HEK293 (cell line): ENCODE measurements at regions not wholly inside any gene's neighbourhood (a gene's known extent, or its start where the extent isn't known, plus 50 kb on each side); places are given as distances from the start of the nearest gene placed in this dataset.

ENCODE experiments used
- CTCF ChIA-PET: fragments of 350-600 bp; formaldehyde crosslinking; extraction: SDS; loops from one replicate; lab custom pipeline; 2021; ENCODE audit warnings: antibody characterized with exemption; lab: Yijun Ruan, JAX
- POLR2A ChIA-PET: fragments of 300-600 bp; formaldehyde crosslinking; extraction: SDS; loops from one replicate; lab custom pipeline; 2020; ENCODE audit warnings: antibody characterized with exemption, inconsistent platforms; lab: Yijun Ruan, JAX
- H3K27ac ChIP-seq: fragments of 200-500 bp; sonication (Bioruptor generic); 2 replicates; pipeline ENCODE4 v1.5.1; 2014; ENCODE audit warnings: low read depth, low read length, control low read depth, inconsistent platforms; ENCODE audit errors: extremely low read depth
- H3K36me3 ChIP-seq, 2 experiments: fragments of 200-500 bp in 1 of 2; sonication (Bioruptor generic) in 1 of 2; 1 replicate in 1 of 2; 2 replicates in 1 of 2; pipeline ENCODE4 v1.5.1; 2014 to 2017; ENCODE audit warnings: inconsistent platforms in 2 of 2, low read length in 2 of 2; ENCODE audit not compliant: control insufficient read depth in 2 of 2, insufficient read depth in 1 of 2
- H3K4me1 ChIP-seq: fragments of 200-500 bp; sonication (Bioruptor generic); 2 replicates; pipeline ENCODE4 v1.5.1; 2014; ENCODE audit warnings: mild to moderate bottlenecking, low read length, inconsistent platforms; ENCODE audit not compliant: control insufficient read depth, insufficient read depth
- H3K4me3 ChIP-seq: 2 replicates; pipeline ENCODE4 v1.5.1; 2011; ENCODE audit warnings: low read depth, mild to moderate bottlenecking, control low read depth, low read length, moderate library complexity
- H3K9me3 ChIP-seq: fragments of 200-500 bp; sonication (Bioruptor generic); 2 replicates; pipeline ENCODE4 v1.5.1; 2014; ENCODE audit warnings: low read depth, low read length, inconsistent platforms; ENCODE audit not compliant: control insufficient read depth, insufficient read depth
- GLI4 ChIP-seq: fragments of 450-650 bp; formaldehyde crosslinking; IDR thresholded peaks from 2 replicates; pipeline ENCODE4 v1.5.1; 2016; ENCODE audit warnings: missing biosample characterization, missing genetic modification characterization
- IKZF3 ChIP-seq: fragments of 450-650 bp; IDR thresholded peaks from 2 replicates; pipeline ENCODE4 v1.5.0; 2018; ENCODE audit warnings: missing biosample characterization, mild to moderate bottlenecking, missing genetic modification characterization, moderate library complexity
- KLF1 ChIP-seq: fragments of 450-650 bp; formaldehyde crosslinking; IDR thresholded peaks from 2 replicates; pipeline ENCODE4 v1.5.1; 2016; ENCODE audit warnings: missing biosample characterization, missing genetic modification characterization
- TCF7L2 ChIP-seq: IDR thresholded peaks from 2 replicates; pipeline ENCODE4 v1.6.1; 2011; ENCODE audit warnings: low read depth, mild to moderate bottlenecking, inconsistent platforms, low read length, moderate library complexity, borderline replicate concordance
- TRIM28 ChIP-seq: IDR thresholded peaks from 2 replicates; pipeline ENCODE4 v1.6.1; 2011; ENCODE audit warnings: low read length, control low read depth, borderline replicate concordance
- ZBTB20 ChIP-seq: fragments of 450-650 bp; formaldehyde crosslinking; IDR thresholded peaks from 2 replicates; pipeline ENCODE4 v1.5.1; 2016; ENCODE audit warnings: missing biosample characterization, missing genetic modification characterization
- ZNF302 ChIP-seq: fragments of 450-650 bp; formaldehyde crosslinking; IDR thresholded peaks from 2 replicates; pipeline ENCODE4 v1.5.1; 2016; ENCODE audit warnings: missing biosample characterization, missing genetic modification characterization, low read depth
- ZNF311 ChIP-seq: fragments of 450-650 bp; formaldehyde crosslinking; IDR thresholded peaks from 2 replicates; pipeline ENCODE4 v1.5.1; 2017; ENCODE audit warnings: missing biosample characterization, missing genetic modification characterization, borderline replicate concordance
- ZNF394 ChIP-seq: fragments of 450-650 bp; formaldehyde crosslinking; IDR thresholded peaks from 2 replicates; pipeline ENCODE4 v1.5.1; 2016; ENCODE audit warnings: missing biosample characterization, missing genetic modification characterization, mild to moderate bottlenecking, moderate library complexity, borderline replicate concordance
- ZNF76 ChIP-seq: fragments of 450-650 bp; formaldehyde crosslinking; IDR thresholded peaks from 2 replicates; pipeline ENCODE4; 2016; ENCODE audit warnings: low read depth, missing biosample characterization, missing genetic modification characterization, borderline replicate concordance
- ZNF776 ChIP-seq: fragments of 450-650 bp; formaldehyde crosslinking; IDR thresholded peaks from 2 replicates; pipeline ENCODE4 v1.5.0; 2017; ENCODE audit warnings: missing biosample characterization, missing genetic modification characterization, borderline replicate concordance
- ZSCAN16 ChIP-seq: fragments of 450-650 bp; formaldehyde crosslinking; IDR thresholded peaks from 2 replicates; pipeline ENCODE4 v1.5.1; 2016; ENCODE audit warnings: missing biosample characterization, missing genetic modification characterization
- ZXDB ChIP-seq: fragments of 450-650 bp; formaldehyde crosslinking; IDR thresholded peaks from 2 replicates; pipeline ENCODE4 v1.5.1; 2016; ENCODE audit warnings: missing biosample characterization, missing genetic modification characterization
- TF ChIP-seq, protein P1 (sequence below): fragments of 450-650 bp; formaldehyde crosslinking; IDR thresholded peaks from 2 replicates; pipeline ENCODE4 v1.5.1; 2016; ENCODE audit warnings: missing biosample characterization, missing genetic modification characterization
- TF ChIP-seq, protein P2 (sequence below): fragments of 450-650 bp; formaldehyde crosslinking; IDR thresholded peaks from 2 replicates; pipeline ENCODE4 v1.5.1; 2016; ENCODE audit warnings: missing biosample characterization, missing genetic modification characterization, low read depth
- TF ChIP-seq, protein P3 (sequence below): fragments of 450-650 bp; IDR thresholded peaks from 2 replicates; pipeline ENCODE4 v1.5.1; 2018; ENCODE audit warnings: missing biosample characterization, mild to moderate bottlenecking, missing genetic modification characterization
- TF ChIP-seq, protein P4 (sequence below): fragments of 450-650 bp; formaldehyde crosslinking; IDR thresholded peaks from 2 replicates; pipeline ENCODE4 v1.5.1; 2016; ENCODE audit warnings: missing biosample characterization, missing genetic modification characterization
- TF ChIP-seq, protein P5 (sequence below): fragments of 450-650 bp; formaldehyde crosslinking; IDR thresholded peaks from 2 replicates; pipeline ENCODE4 v1.5.1; 2016; ENCODE audit warnings: missing biosample characterization, missing genetic modification characterization

DNA sequence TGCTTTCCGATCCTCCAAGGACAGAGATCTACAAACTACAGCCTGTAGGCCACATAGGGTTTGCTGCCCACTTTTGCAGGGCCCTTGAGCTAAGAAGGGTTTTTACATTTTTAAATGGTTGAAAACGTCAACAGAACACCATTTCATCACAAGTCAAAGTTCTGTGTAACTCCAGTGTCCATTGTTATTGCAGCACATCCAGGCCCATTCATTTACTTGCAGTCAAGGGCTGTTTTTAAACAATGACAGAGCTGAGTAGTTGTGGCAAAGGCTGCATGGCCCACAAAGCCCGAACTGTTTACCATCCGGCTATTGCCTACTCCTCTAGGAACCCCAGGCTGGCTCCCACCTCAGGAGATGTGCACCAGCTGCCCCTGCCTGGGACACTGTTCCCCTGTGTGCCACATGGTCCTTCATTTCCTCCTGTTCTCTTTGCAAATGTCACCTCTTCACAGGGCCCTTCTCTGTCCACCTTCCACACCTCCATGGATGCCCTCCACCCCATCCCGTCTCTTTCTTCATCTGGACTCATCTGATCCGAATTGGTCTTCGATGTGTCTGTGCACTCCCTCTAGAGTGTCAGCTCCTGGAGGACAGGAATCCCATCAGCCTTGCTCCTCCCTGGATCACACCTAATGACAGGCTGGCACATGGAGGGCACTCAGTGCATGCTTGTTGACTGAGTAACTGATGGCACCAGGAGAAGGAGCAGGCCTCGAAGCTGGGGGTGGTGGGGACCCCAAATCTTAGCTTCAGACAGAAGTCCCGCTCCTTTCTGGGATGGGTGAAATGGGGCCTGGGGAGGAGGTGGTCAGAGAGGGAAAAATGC is 69.5 kb upstream of the IQSEC1 start:
- H3K36me3 ChIP-seq: no peaks in the 10 kb centered on the region
- no peaks in the 10 kb centered on the region for H3K9me3 ChIP-seq
- ChIA-PET CTCF (interaction anchor here (0.7 kb wide), 2 partner anchors 94 to 344 kb away, joined by 3 to 5 read pairs; no protein-coding TSS in a partner anchor), POLR2A (no interaction called here)
- H3K4me1 ChIP-seq: no peaks in the 10 kb centered on the region
- no peak overlapping the region for H3K27ac ChIP-seq
- H3K4me3 ChIP-seq: no peak overlapping the region
- no peak for TF ChIP-seq ZNF311 (tag by site-specific recombination)
- no peak for TF ChIP-seq ZBTB20 (tag by site-specific recombination)
- TF ChIP-seq ZNF302 (tag by site-specific recombination): no peak

DNA sequence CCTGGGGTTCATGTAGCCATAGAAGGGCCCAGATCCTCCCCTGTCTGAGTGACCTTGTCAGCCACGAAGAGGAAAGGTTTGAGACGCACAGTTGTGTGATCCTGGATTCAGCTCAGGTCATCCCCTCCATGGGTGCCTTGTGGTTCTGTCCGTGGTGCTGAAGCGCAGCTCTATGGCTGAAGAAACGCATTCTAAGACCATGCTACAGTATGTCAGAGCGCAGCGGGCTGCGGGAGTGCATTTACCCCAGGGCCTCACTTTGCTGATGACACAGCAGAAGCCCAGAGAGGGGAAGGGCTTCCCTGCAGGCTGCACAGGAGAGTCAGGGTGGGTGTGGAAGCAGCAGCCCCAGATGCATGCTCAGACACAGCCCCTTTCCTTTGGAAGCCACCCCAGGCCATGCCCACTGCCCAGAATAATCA is 68.8 kb upstream of the IQSEC1 start:
- Histone ChIP-seq H3K36me3 (no peaks in the 10 kb centered on the region), H3K4me3 (no peak overlapping the region), H3K9me3 (no peaks in the 10 kb centered on the region), H3K4me1 (no peaks in the 10 kb centered on the region), H3K27ac (no peak overlapping the region)
- TF ChIP-seq ZNF776 (tag by site-specific recombination) (no peak), KLF1 (tag by site-specific recombination) (no peak), TCF7L2 (no peak), IKZF3 (tag by site-specific recombination) (no peak)
- TF ChIP-seq, protein P1, sequence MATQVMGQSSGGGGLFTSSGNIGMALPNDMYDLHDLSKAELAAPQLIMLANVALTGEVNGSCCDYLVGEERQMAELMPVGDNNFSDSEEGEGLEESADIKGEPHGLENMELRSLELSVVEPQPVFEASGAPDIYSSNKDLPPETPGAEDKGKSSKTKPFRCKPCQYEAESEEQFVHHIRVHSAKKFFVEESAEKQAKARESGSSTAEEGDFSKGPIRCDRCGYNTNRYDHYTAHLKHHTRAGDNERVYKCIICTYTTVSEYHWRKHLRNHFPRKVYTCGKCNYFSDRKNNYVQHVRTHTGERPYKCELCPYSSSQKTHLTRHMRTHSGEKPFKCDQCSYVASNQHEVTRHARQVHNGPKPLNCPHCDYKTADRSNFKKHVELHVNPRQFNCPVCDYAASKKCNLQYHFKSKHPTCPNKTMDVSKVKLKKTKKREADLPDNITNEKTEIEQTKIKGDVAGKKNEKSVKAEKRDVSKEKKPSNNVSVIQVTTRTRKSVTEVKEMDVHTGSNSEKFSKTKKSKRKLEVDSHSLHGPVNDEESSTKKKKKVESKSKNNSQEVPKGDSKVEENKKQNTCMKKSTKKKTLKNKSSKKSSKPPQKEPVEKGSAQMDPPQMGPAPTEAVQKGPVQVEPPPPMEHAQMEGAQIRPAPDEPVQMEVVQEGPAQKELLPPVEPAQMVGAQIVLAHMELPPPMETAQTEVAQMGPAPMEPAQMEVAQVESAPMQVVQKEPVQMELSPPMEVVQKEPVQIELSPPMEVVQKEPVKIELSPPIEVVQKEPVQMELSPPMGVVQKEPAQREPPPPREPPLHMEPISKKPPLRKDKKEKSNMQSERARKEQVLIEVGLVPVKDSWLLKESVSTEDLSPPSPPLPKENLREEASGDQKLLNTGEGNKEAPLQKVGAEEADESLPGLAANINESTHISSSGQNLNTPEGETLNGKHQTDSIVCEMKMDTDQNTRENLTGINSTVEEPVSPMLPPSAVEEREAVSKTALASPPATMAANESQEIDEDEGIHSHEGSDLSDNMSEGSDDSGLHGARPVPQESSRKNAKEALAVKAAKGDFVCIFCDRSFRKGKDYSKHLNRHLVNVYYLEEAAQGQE (tag by site-specific recombination): peak; percentile 98
- TF ChIP-seq, protein P2, sequence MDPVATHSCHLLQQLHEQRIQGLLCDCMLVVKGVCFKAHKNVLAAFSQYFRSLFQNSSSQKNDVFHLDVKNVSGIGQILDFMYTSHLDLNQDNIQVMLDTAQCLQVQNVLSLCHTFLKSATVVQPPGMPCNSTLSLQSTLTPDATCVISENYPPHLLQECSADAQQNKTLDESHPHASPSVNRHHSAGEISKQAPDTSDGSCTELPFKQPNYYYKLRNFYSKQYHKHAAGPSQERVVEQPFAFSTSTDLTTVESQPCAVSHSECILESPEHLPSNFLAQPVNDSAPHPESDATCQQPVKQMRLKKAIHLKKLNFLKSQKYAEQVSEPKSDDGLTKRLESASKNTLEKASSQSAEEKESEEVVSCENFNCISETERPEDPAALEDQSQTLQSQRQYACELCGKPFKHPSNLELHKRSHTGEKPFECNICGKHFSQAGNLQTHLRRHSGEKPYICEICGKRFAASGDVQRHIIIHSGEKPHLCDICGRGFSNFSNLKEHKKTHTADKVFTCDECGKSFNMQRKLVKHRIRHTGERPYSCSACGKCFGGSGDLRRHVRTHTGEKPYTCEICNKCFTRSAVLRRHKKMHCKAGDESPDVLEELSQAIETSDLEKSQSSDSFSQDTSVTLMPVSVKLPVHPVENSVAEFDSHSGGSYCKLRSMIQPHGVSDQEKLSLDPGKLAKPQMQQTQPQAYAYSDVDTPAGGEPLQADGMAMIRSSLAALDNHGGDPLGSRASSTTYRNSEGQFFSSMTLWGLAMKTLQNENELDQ (tag by site-specific recombination): no peak
- TF ChIP-seq, protein P3, sequence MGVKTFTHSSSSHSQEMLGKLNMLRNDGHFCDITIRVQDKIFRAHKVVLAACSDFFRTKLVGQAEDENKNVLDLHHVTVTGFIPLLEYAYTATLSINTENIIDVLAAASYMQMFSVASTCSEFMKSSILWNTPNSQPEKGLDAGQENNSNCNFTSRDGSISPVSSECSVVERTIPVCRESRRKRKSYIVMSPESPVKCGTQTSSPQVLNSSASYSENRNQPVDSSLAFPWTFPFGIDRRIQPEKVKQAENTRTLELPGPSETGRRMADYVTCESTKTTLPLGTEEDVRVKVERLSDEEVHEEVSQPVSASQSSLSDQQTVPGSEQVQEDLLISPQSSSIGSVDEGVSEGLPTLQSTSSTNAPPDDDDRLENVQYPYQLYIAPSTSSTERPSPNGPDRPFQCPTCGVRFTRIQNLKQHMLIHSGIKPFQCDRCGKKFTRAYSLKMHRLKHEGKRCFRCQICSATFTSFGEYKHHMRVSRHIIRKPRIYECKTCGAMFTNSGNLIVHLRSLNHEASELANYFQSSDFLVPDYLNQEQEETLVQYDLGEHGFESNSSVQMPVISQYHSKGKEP (tag by site-specific recombination): 0 out of 2 replicates have a peak, but pooled peaks have one; percentile 14
- ChIA-PET POLR2A (no interaction called here), CTCF (interaction anchor here (0.7 to 0.8 kb wide), 2 partner anchors 93 to 142 kb away, joined by 3 read pairs; no protein-coding TSS in a partner anchor)

DNA sequence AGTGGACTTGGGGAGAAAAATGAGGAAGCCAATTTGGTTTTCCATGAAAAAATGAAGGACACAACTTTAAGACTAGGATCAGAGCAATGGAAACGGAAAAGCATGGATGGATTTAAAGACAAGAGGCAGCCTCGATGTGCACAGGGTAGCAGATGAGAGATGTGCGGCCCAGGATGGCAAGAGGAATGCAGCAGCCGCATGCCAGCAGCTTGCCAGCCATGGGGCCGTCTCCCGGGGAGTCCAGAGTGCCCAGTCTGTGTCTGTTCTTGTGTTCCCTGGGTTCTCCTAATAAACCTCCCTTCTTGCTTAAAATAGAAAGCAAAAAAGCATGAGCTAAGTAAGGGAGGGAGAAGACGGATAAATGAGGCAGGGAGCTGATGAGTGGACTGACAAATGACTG is 68.0 kb upstream of the IQSEC1 start:
- Histone ChIP-seq H3K36me3 (no peaks in the 10 kb centered on the region), H3K27ac (no peak overlapping the region), H3K4me3 (no peak overlapping the region), H3K4me1 (no peaks in the 10 kb centered on the region), H3K9me3 (no peaks in the 10 kb centered on the region)
- CTCF ChIA-PET: no interaction called here
- POLR2A ChIA-PET: no interaction called here
- TF ChIP-seq, protein P4, sequence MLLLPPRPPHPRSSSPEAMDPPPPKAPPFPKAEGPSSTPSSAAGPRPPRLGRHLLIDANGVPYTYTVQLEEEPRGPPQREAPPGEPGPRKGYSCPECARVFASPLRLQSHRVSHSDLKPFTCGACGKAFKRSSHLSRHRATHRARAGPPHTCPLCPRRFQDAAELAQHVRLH (tag by site-specific recombination): no peak
- TF ChIP-seq, protein P5, sequence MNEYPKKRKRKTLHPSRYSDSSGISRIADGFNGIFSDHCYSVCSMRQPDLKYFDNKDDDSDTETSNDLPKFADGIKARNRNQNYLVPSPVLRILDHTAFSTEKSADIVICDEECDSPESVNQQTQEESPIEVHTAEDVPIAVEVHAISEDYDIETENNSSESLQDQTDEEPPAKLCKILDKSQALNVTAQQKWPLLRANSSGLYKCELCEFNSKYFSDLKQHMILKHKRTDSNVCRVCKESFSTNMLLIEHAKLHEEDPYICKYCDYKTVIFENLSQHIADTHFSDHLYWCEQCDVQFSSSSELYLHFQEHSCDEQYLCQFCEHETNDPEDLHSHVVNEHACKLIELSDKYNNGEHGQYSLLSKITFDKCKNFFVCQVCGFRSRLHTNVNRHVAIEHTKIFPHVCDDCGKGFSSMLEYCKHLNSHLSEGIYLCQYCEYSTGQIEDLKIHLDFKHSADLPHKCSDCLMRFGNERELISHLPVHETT (tag by site-specific recombination): no peak
- TF ChIP-seq GLI4 (no peak), TRIM28 (no peak), ZXDB (no peak), ZNF394 (tag by site-specific recombination) (no peak), ZSCAN16 (no peak), ZNF76 (tag by site-specific recombination) (no peak)
